ENCODE measurements at regions not wholly inside any gene's neighbourhood (a gene's known extent, or its start where the extent isn't known, plus 50 kb on each side); places are given as distances from the start of the nearest gene placed in this dataset.
"Not testable (repeated sequence)": the region's sequence is repeated elsewhere in the genome, so short reads cannot be mapped to it uniquely, and the experiment has no call there.

GRCh38 chr3:150330872-150331271 lies 77.2 kb upstream of the TSC22D2 start:
- ATAC-seq (no peak), DNase-seq (ENCODE audit: missing footprints) (no peak)
- intact Hi-C loops (cut with DNase I): no loop called here

GRCh38 chr3:150330174-150330573 lies 77.9 kb upstream of the TSC22D2 start:
- ATAC-seq (no peak), DNase-seq (ENCODE audit: missing footprints) (no peak)
- intact Hi-C loops (cut with DNase I): no loop called here

GRCh38 chr3:150329408-150329807 lies 78.7 kb upstream of the TSC22D2 start:
- no peak for DNase-seq (ENCODE audit: missing footprints)
- intact Hi-C loops (cut with DNase I): no loop called here
- ATAC-seq: no peak

GRCh38 chr3:150328654-150329040 lies 79.5 kb upstream of the TSC22D2 start:
- no peak for DNase-seq (ENCODE audit: missing footprints)
- intact Hi-C loops (cut with DNase I): no loop called here
- ATAC-seq: no peak

GRCh38 chr3:150327678-150328653 lies 80.1 kb upstream of the TSC22D2 start:
- DNase-seq (ENCODE audit: missing footprints) (no peak), ATAC-seq (no peak)
- intact Hi-C loops (cut with DNase I): no loop called here

- intact Hi-C loops (cut with DNase I): no loop called here
- no peak for ATAC-seq
- no peak for DNase-seq (ENCODE audit: missing footprints)
These were observed 83.3 kb upstream of the TSC22D2 start for GRCh38 chr3:150324788-150325187.

GRCh38 chr3:150324245-150324644 lies 83.9 kb upstream of the TSC22D2 start:
- intact Hi-C loops (cut with DNase I): no loop called here
- DNase-seq (ENCODE audit: missing footprints) (no peak), ATAC-seq (no peak)

GRCh38 chr3:150323770-150324169 lies 84.3 kb upstream of the TSC22D2 start:
- intact Hi-C loops (cut with DNase I): no loop called here
- ATAC-seq (no peak), DNase-seq (ENCODE audit: missing footprints) (no peak)

GRCh38 chr3:150323091-150323490 lies 85.0 kb upstream of the TSC22D2 start:
- ATAC-seq; DNase-seq (ENCODE audit: missing footprints); intact Hi-C loops (cut with DNase I): not testable (repeated sequence)

- DNase-seq (ENCODE audit: missing footprints); ATAC-seq; intact Hi-C loops (cut with DNase I): not testable (repeated sequence)
These were observed 87.1 kb upstream of the TSC22D2 start for GRCh38 chr3:150320971-150321370.

- no peak for ATAC-seq
- intact Hi-C loops (cut with DNase I): no loop called here
These were observed 88.2 kb upstream of the TSC22D2 start for GRCh38 chr3:150319900-150320299.

GRCh38 chr3:150317469-150317868 lies 90.6 kb upstream of the TSC22D2 start:
- intact Hi-C loops (cut with DNase I): no loop called here
- DNase-seq (ENCODE audit: missing footprints) (no peak), ATAC-seq (no peak)

More at GRCh38 chr3:150319900-150320299, 88.2 kb upstream of the TSC22D2 start:
- DNase-seq (ENCODE audit: missing footprints): no peak

- DNase-seq (ENCODE audit: missing footprints) (no peak), ATAC-seq (no peak)
- intact Hi-C loops (cut with DNase I): no loop called here
These were observed 92.4 kb upstream of the TSC22D2 start for GRCh38 chr3:150315721-150316120.

GRCh38 chr3:150314248-150315004 lies 93.7 kb upstream of the TSC22D2 start:
- no peak for ATAC-seq
- no peak for DNase-seq (ENCODE audit: missing footprints)
- intact Hi-C loops (cut with DNase I): no loop called here

- intact Hi-C loops (cut with DNase I): no loop called here
- no peak for ATAC-seq
- DNase-seq (ENCODE audit: missing footprints): no peak
These were observed 96.0 kb upstream of the TSC22D2 start for GRCh38 chr3:150312018-150312657.

- ATAC-seq (no peak), DNase-seq (ENCODE audit: missing footprints) (no peak)
- intact Hi-C loops (cut with DNase I): no loop called here
These were observed 96.9 kb upstream of the TSC22D2 start for GRCh38 chr3:150311156-150311555.

- no peak for ATAC-seq
- DNase-seq (ENCODE audit: missing footprints): no peak
- intact Hi-C loops (cut with DNase I): no loop called here
These were observed 98.5 kb upstream of the TSC22D2 start for GRCh38 chr3:150309557-150309956.

- DNase-seq (ENCODE audit: missing footprints): no peak
- ATAC-seq: no peak
- intact Hi-C loops (cut with DNase I): no loop called here
These were observed 98.9 kb upstream of the TSC22D2 start for GRCh38 chr3:150309257-150309542.

GRCh38 chr3:150308481-150309256 lies 99.4 kb upstream of the TSC22D2 start:
- intact Hi-C loops (cut with DNase I): no loop called here
- DNase-seq (ENCODE audit: missing footprints): no peak
- ATAC-seq: no peak
